GM13977 (cell line): ENCODE measurements at regions not wholly inside any gene's neighbourhood (a gene's known extent, or its start where the extent isn't known, plus 50 kb on each side); places are given as distances from the start of the nearest gene placed in this dataset.
A peak's percentile ranks its signal among the peaks of the same experiment; 100 is the strongest.
"Not testable (repeated sequence)": the region's sequence is repeated elsewhere in the genome, so short reads cannot be mapped to it uniquely, and the experiment has no call there.

Source experiments
- DNase-seq: peaks from one replicate; pipeline ENCODE4 v3.0.0; 2012; ENCODE audit warnings: low spot score
- in situ Hi-C: fragments of 300-500 bp; cut with MboI; formaldehyde crosslinking; loops from one replicate; pipeline ENCODE4 v1.12.0; 2022; ENCODE audit warnings: low sequenced_read_pairs, low pct_unique_long_range_greater_than_20kb, mixed read lengths, inconsistent platforms; ENCODE audit not compliant: unreplicated experiment
- TF ChIP-seq, protein P1 (sequence below): IDR thresholded peaks from 2 replicates; pipeline ENCODE4 v1.5.1; 2012; ENCODE audit warnings: mild to moderate bottlenecking, control low read depth; ENCODE audit not compliant: insufficient read depth; ENCODE audit errors: extremely low read depth, missing control alignments

DNA sequence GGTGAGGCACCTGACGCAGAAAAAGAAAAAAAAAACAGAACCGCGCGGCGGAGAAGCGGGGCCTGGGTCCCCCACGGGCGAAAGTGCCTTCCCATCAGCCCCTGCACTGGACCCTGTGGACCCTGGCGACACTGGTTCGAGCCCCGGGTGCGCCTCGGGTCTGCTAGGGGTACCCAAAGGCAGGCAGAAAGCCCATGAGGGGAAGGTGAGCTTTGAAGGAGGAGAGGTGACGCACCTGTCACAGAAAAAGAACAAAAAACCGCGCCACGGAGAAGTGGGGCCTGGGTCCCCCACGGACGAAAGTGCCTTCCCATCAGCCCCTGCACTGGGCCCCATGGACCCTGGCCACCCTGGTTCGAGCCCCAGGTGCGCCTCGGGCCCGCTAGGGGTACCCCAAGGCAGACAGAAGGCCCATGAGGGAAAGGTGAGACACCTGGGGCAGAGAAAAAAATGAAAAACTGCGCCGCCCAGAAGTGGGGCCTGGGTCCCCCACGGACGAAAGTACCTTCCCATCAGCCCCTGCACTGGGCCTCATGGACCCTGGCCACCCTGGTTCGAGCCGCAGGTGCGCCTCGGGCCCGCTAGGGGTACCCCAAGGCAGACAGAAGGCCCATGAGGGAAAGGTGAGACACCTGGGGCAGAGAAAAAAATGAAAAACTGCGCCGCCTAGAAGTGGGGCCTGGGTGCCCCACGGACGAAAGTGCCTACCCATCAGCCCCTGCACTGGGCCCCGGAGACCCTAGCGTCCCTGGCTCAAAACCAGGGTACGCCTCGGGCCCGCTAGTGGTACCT, 227.4 kb downstream of the CCDC74A start:
- no peak for DNase-seq
- in situ Hi-C loops = no loop called here
- TF ChIP-seq, protein P1, sequence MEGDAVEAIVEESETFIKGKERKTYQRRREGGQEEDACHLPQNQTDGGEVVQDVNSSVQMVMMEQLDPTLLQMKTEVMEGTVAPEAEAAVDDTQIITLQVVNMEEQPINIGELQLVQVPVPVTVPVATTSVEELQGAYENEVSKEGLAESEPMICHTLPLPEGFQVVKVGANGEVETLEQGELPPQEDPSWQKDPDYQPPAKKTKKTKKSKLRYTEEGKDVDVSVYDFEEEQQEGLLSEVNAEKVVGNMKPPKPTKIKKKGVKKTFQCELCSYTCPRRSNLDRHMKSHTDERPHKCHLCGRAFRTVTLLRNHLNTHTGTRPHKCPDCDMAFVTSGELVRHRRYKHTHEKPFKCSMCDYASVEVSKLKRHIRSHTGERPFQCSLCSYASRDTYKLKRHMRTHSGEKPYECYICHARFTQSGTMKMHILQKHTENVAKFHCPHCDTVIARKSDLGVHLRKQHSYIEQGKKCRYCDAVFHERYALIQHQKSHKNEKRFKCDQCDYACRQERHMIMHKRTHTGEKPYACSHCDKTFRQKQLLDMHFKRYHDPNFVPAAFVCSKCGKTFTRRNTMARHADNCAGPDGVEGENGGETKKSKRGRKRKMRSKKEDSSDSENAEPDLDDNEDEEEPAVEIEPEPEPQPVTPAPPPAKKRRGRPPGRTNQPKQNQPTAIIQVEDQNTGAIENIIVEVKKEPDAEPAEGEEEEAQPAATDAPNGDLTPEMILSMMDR = no peak

DNA sequence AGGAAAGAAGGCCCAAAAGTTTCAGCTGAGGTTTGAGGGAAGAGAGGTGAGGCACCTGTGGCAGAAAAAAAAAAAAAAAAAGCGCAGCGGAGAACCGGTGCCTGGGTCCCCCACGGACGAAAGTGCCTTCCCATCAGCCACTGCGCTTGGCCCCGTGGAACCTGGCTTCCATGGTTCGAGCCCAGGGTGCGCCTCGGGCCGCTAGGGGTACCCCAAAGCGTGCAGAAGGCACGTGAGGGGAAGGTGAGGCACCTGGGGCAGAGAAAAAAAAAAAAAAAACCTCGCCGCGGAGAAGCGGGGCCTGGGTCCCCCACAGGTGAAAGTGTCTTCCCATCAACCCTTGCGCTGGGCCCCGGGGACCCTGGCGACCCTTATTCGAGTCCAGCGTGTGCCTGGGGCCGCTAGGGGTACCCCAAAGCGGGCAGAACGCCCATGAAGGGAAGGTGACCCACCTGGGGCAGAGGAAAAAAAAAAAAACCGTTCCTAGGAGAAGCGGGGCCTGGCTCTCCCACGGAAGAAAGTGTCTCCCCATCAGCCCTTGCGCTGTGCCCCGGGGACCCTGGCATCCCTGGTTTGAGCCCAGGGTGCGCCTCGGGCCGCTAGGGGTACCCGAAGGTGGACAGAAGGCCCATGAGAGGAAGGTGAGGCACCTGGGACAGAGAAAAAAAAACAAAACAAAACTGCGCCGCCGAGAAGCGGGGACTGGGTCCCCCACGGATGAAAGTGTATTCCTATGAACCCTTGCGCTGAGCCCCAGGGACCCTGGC, 228.6 kb downstream of the CCDC74A start:
- in situ Hi-C loops = no loop called here
- TF ChIP-seq, protein P1 = no peak
- no peak for DNase-seq

DNA sequence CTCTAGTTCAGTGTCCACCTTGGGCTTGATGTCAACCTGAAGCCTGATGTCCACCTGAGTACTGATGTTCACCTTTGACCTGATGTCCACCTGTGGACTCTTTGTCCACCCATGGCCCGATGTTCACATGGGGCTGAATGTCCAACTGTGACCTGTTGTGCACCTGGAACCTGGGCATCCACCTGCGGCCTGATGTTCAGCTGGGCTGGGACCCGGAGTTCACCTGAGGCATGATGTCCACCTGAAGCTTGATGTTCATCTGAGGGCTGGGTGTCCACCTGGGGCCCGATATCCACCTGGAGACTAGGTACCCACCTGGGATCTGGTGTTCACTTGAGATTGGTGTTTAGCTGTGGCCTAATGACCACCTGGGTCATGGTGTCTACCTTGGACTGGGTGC, 231.3 kb downstream of the CCDC74A start:
- DNase-seq, in situ Hi-C loops: not testable (repeated sequence)

DNA sequence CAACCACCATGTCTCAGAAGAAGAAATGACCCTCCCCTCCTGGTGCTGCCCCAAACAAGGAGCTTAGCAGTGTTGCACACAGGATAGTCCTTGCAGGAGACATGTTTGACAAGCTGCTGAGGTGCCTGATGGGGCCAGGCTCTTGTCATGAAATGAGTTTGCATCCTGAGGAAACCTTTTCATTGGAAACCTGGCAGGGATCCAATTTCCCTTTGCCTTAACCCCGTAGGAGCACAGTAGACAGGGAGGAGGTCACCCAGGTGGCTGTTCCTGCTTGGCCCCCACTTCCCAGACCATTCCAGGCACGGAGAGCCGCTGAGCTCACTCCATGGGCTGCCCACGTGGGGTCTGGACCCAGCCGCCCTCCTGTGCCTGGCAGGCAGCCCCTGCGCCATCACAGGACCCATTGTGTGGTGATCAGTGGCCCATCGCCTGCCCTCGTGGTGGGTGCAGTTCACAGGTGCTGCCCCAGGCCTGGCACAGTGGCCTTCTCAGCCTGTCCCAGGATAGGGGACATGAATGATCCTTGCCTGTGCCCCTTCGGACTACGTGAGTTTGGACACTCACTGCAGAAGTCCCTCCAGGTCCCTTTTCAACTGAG, 247.4 kb downstream of the CCDC74A start:
- DNase-seq, in situ Hi-C loops: not testable (repeated sequence)

DNA sequence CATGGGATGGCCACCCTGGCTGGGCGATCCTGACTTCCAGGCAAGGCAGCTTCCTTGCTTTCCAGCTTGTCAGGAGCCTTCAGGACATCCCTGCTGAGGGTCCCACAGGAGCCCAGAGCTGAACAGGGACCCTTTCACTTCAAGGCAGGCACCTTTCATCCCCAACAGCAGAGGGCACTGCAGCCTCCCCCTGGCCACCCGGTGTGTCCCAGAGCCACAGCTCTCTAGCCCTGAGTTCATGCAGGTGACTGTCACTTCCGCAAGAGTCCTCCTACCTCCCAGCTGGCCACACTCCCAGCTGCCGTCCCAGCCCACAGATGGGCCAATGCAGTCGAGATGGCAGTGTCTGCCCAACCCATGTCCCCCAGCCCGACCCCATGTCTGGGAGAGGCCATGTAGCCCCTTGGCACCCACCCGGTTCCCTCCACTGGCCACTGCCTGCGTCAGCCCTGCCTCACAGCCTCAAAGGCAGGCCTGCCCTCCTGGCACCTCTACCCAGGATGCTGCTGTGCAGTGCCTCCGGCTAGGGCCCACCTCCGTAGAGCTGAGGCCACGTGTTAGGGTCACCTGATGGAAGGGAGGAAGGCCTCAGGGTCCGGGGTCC, 248.3 kb downstream of the CCDC74A start:
- DNase-seq, in situ Hi-C loops: not testable (repeated sequence)

DNA sequence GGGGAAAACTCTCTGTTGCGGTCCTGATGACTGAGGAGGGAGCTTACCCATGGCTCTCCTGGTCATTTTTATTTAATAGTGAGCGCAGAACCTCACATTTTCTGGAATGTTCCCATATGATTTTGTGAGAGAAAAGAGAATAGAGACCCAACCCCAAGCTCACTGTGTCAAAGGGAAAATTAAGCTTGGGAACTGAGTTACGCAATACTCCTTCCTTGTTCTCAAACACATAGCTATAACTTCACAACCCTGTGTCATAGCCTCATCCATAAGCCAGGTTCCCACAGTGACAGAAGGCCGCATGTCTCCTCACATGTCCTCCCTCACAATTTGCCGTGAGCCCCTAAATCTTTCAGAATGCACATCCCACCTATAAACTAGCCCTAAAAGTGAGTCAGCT, 252.8 kb downstream of the CCDC74A start:
- DNase-seq, in situ Hi-C loops: not testable (repeated sequence)

DNA sequence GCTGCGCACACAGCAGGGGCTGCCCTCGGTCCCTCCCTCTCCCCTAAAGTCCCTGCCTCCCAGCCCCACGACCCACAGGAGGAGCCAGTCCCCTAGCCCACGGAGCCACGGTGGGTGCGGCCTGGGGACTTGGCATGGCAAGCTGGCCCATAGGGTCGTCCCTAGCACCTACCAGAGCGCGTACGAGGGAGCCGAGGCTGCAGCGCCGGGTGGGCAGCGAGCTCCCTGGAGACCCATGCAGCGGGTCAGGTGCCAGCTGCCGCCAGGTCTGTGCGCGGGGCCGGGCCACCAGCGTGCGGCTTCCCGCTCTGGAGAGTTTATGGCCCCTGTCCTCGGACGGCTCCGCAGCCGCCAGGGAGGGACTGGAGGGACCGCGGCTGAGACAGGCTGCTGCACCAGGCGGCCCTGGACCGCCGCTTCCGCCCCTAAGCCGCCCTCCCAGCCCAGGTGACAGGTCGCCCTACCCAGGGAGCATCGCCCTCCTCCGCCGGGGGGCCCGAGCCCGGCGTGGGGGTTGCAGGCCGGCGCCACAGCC, 273.6 kb downstream of the CCDC74A start:
- peak; percentile 11 for DNase-seq
- TF ChIP-seq, protein P1 = no peak
- in situ Hi-C loops = no loop called here

DNA sequence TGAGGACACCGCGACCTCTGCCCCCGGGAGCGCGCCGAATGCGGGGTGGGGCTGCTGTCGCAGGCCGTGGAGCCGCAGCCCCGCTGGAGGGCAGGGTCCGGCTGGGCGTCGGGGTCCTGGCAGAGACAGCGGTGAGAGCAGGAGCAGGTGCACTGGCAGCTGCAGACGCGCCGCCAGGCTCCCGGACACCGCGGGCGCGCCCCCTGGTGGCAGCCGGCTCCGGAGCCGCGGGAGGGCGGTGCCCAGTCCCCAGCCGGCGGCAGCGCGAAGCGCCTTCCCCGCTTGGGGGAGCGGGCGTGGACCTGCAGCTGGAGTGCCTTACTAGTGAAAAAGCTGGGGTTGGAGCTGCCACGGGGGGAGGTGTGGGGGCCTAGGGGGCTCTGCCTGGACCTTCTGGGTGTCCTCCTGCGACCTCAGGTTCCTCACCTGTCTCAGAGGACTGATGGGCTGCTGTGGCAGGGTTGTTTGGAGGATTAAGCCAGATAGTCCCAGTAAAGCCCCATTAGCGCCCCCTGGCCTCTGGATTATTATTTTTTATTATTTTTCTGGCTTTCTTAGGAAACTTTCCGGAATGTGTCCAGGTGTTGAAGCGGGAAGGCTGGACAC, 274.2 kb downstream of the CCDC74A start:
- TF ChIP-seq, protein P1 = peak; percentile 84
- in situ Hi-C loops = not testable (repeated sequence)
- DNase-seq = peak; percentile 84

DNA sequence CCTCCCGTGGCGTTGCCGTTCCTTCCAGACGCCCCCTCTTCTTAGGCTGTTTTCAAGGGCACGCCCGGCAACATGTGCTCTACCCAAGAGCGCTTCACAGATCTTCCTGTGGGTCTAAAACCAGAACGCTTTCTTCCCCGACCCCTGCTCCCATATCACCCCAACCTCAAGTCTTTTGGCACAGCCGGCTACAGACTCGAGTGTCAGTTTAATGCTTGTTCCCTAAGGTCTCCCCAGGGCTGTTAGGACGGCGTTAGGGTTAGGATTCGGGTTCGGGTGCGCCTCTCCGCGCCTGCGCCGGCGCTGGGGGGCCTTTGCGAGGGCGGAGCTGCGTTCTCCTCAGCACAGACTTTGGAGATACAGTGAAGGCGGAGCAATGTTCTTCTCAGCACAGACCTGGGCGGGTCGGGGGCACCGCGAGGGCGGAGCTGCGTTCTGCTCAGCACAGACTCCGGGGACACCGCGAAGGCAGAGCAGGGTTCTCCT, 274.7 kb downstream of the CCDC74A start:
- DNase-seq = peak; percentile 25
- in situ Hi-C loops = not testable (repeated sequence)

DNA sequence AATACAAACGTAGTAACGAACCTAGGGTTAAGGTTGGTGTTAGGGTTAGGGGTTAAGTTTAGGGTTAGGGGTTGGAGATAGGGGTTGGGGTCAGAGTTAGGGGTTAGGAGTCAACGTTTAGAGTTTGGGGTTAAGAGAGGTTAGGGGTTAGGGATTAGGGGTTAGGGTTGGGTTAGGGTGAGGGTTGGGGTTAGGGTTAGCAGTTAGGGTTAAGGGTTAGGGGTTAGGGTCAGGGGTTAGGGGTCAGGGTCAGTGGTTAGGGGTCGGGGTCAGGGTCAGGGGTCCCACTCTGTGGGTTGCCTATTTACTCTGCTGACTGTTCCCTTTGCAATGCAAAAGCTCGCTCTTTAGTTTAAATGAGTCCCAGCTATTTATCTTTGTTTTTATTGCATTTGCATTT, 275.5 kb downstream of the CCDC74A start:
- DNase-seq, in situ Hi-C loops: not testable (repeated sequence)

DNA sequence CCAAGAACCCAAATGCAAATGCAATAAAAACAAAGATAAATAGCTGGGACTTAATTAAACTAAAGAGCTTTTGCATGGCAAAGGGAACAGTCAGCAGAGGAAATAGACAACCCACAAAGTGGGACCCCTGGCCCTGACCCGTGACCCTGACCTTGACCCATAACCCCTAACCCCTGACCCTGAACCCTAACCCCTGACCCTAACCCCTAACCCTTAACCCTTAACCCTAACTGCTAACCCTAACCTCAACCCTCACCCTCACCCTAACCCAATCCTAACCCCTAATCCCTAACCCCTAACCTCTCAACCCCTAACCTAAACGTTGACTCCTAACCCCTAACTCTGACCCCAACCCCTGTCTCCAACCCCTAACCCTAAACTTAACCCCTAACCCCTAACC, 284.9 kb downstream of the CCDC74A start:
- DNase-seq, in situ Hi-C loops: not testable (repeated sequence)

DNA sequence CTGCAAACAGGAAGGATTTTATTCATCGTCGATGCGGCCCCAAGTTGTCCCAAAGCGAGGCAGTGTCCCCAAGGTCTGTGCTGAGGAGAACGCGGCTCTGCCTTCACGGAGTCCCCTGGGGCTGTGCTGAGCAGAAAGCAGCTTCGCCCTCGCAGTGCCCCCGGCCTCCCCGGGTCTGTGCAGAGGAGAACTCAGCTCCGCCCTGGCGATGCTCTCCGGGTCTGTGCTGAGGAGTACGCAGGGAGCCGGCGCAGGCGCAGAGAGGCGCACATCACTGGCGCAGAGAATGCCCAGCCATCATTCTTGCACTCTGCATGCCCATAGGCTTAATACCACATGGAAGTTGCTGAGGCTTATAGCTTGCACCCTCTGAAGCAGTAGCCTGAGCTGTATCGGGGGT, 285.7 kb downstream of the CCDC74A start:
- in situ Hi-C loops, DNase-seq: not testable (repeated sequence)
